ENCODE measurements at regions not wholly inside any gene's neighbourhood (a gene's known extent, or its start where the extent isn't known, plus 50 kb on each side); places are given as distances from the start of the nearest gene placed in this dataset.

DNA sequence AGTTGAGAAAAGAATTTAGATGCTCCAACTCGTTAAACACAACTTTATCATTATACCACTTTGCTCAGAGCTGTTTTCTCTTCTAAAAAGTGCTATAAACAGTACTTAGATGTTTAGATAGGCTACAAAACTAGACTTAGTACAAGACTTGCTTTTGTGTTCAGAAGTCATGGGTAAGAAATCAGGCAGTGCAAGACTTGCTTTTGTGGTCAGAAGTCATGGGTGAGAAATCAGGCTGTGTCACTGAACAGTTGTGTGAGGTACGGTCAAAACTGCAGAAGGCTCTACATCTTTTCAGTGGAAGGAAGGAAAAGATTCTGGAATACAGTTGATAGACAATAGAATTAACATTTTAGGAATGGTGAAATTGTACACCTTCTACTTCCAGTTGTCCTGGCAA lies 239.7 kb downstream of the DNAJB9 start:
- no peak overlapping the region for H3K9ac ChIP-seq (ENCODE audit: low read length)
- H3K27ac ChIP-seq (ENCODE audit: low read length) = no peak overlapping the region
- H3K9me2 ChIP-seq (replicated peaks; ENCODE audit: insufficient read depth, low read length) = no peaks in the 10 kb centered on the region
- no peaks in the 10 kb centered on the region for H3F3A ChIP-seq (ENCODE audit: insufficient read depth, low read length)
- H3K4me3 ChIP-seq (ENCODE audit: low read length) = no peak overlapping the region
- no peaks in the 10 kb centered on the region for H3K79me2 ChIP-seq (ENCODE audit: low read length)
- TF ChIP-seq EZH2phosphoT487 (IDR thresholded peaks at IDR 0.05; ENCODE audit: low read length) (no peak), EZH2 (optimal IDR thresholded peaks at IDR 0.05; ENCODE audit: low read depth, low read length) (no peak)
- TF ChIP-seq, protein P1, sequence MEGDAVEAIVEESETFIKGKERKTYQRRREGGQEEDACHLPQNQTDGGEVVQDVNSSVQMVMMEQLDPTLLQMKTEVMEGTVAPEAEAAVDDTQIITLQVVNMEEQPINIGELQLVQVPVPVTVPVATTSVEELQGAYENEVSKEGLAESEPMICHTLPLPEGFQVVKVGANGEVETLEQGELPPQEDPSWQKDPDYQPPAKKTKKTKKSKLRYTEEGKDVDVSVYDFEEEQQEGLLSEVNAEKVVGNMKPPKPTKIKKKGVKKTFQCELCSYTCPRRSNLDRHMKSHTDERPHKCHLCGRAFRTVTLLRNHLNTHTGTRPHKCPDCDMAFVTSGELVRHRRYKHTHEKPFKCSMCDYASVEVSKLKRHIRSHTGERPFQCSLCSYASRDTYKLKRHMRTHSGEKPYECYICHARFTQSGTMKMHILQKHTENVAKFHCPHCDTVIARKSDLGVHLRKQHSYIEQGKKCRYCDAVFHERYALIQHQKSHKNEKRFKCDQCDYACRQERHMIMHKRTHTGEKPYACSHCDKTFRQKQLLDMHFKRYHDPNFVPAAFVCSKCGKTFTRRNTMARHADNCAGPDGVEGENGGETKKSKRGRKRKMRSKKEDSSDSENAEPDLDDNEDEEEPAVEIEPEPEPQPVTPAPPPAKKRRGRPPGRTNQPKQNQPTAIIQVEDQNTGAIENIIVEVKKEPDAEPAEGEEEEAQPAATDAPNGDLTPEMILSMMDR (IDR thresholded peaks at IDR 0.05; ENCODE audit: low read length) = no peak
- H4K20me1 ChIP-seq (ENCODE audit: insufficient read depth, low read length) = no peaks in the 10 kb centered on the region
- no peaks in the 10 kb centered on the region for H3K27me3 ChIP-seq (replicated peaks; ENCODE audit: insufficient read depth, low read length)
- H3K9me3 ChIP-seq (replicated peaks; ENCODE audit: insufficient read depth, low read length) = no peaks in the 10 kb centered on the region
- no peaks in the 10 kb centered on the region for H3K4me1 ChIP-seq (ENCODE audit: low read length)
- no peak for DNase-seq
- H3K36me3 ChIP-seq (replicated peaks; ENCODE audit: insufficient read depth, low read length) = no peaks in the 10 kb centered on the region
- H3K4me2 ChIP-seq (ENCODE audit: low read depth, low read length) = no peak overlapping the region
- H2AFZ ChIP-seq (ENCODE audit: low read length) = no peak overlapping the region

DNA sequence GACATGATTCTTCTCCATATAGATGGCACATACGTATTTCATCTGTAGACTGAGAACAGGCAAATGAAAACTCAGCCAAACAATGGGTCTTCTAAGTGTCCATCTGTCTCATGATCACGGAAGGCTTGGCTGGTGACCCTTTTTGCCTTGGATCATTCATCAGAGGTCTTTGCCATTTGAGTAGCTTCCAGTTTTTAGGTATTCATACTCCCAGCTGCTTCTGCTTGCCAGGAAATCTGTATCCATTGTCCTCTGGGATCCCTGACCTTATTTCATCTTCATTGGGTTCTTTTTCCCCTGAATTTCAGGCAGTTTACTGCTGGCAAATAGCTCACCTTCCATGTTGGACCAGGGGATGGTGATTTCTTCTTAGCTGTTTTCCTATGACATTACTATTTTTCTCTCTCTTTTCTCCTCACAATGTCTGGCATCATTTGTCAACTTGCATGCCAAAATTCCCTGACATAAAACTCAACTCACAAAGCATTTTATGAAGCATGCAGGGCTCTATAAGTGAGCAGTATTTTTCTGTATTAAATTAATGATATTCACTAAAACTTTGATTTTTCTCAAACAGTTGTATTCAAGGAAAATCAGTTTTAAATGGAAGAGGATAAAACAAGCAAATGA lies 241.2 kb downstream of the DNAJB9 start:
- Histone ChIP-seq H3K4me2 (ENCODE audit: low read depth, low read length) (no peak overlapping the region), H3K79me2 (ENCODE audit: low read length) (no peaks in the 10 kb centered on the region), H4K20me1 (ENCODE audit: insufficient read depth, low read length) (no peaks in the 10 kb centered on the region)

DNA sequence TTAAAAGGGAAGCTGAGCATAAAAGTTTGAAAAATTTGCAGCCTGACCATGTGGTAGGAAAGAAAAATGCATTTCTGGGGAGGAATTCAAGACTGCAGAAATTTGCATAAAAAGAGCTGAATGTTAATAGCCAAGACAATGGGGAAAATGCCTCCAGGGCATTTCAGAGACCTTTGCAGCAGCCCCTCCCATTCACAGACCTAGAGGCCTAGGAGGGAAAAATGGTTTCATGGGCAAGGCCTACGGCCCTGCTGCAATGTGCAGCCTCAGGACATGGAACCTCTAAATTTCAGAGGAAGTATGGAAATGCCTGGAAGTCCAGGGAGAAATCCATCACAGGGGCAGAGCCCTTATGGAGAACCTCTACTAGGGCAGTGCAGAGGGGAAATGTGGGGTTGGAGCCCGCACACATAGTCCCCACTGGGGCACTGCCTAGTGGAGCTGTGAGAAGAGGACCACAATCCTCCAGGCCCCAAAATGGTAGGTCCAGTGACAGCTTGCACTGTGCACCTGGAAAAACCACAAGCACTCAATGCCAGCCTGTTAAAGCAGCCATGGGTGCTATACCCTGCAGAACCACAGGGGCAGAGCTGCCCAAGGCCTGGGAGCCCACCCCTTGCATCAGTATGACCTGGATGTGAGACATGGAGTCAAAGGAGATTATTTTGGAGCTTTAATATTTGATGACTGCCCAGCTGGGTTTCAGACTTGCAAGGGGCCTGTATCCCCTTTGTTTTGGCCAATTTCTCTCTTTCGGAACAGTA lies 243.8 kb downstream of the DNAJB9 start:
- no peak for DNase-seq
- Histone ChIP-seq H3K27ac (ENCODE audit: low read length) (no peak overlapping the region), H3K4me1 (ENCODE audit: low read length) (no peaks in the 10 kb centered on the region), H3K9ac (ENCODE audit: low read length) (no peak overlapping the region), H3K36me3 (replicated peaks; ENCODE audit: insufficient read depth, low read length) (no peaks in the 10 kb centered on the region), H3K27me3 (replicated peaks; ENCODE audit: insufficient read depth, low read length) (no peaks in the 10 kb centered on the region), H3K79me2 (ENCODE audit: low read length) (no peaks in the 10 kb centered on the region), H3K9me3 (replicated peaks; ENCODE audit: insufficient read depth, low read length) (no peaks in the 10 kb centered on the region), H3F3A (ENCODE audit: insufficient read depth, low read length) (no peaks in the 10 kb centered on the region), H3K4me2 (ENCODE audit: low read depth, low read length) (no peak overlapping the region), H2AFZ (ENCODE audit: low read length) (no peak overlapping the region), H4K20me1 (ENCODE audit: insufficient read depth, low read length) (no peaks in the 10 kb centered on the region), H3K9me2 (replicated peaks; ENCODE audit: insufficient read depth, low read length) (no peaks in the 10 kb centered on the region), H3K4me3 (ENCODE audit: low read length) (no peak overlapping the region)
- TF ChIP-seq, protein P1 (IDR thresholded peaks at IDR 0.05; ENCODE audit: low read length) = no peak

More for the DNA sequence above, 241.2 kb downstream of the DNAJB9 start:
- no peak overlapping the region for H2AFZ ChIP-seq (ENCODE audit: low read length)
- H3F3A ChIP-seq (ENCODE audit: insufficient read depth, low read length) = no peaks in the 10 kb centered on the region
- H3K27me3 ChIP-seq (replicated peaks; ENCODE audit: insufficient read depth, low read length) = no peaks in the 10 kb centered on the region
- DNase-seq = no peak
- no peaks in the 10 kb centered on the region for H3K36me3 ChIP-seq (replicated peaks; ENCODE audit: insufficient read depth, low read length)
- H3K4me1 ChIP-seq (ENCODE audit: low read length) = no peaks in the 10 kb centered on the region
- H3K27ac ChIP-seq (ENCODE audit: low read length) = no peak overlapping the region
- H3K9ac ChIP-seq (ENCODE audit: low read length) = no peak overlapping the region
- no peak for TF ChIP-seq EZH2 (optimal IDR thresholded peaks at IDR 0.05; ENCODE audit: low read depth, low read length)
- no peak for TF ChIP-seq EZH2phosphoT487 (IDR thresholded peaks at IDR 0.05; ENCODE audit: low read length)
- TF ChIP-seq, protein P1 (IDR thresholded peaks at IDR 0.05; ENCODE audit: low read length) = no peak
- H3K9me2 ChIP-seq (replicated peaks; ENCODE audit: insufficient read depth, low read length) = no peaks in the 10 kb centered on the region
- H3K4me3 ChIP-seq (ENCODE audit: low read length) = no peak overlapping the region
- no peaks in the 10 kb centered on the region for H3K9me3 ChIP-seq (replicated peaks; ENCODE audit: insufficient read depth, low read length)

Measured in MM.1S (cell line).